Activated CD8-positive, alpha-beta memory T cell treated with anti-CD3 and anti-CD28 coated beads, Interleukin-2, amount 10 ng/mL, durations not matched to agents 7 days and 5 days (primary cell): ENCODE measurements at regions not wholly inside any gene's neighbourhood (a gene's known extent, or its start where the extent isn't known, plus 50 kb on each side); places are given as distances from the start of the nearest gene placed in this dataset.

Experiments
- ATAC-seq: fragments of 150-1000 bp; cut with Tn5 transposase; one replicate; pipeline ENCODE4 v1.10.0; 2021; ENCODE audit warnings: moderate library complexity
- CTCF ChIA-PET: fragments of 350-600 bp; sonication (Branson Sonifier 250); formaldehyde crosslinking; loops from one replicate; lab custom pipeline; 2021; ENCODE audit warnings: antibody characterized with exemption; lab: Charles Lee
- DNase-seq: peaks from one replicate; pipeline ENCODE4 v3.0.0-alpha.2; 2020
- H3K27ac Mint-ChIP-seq: one replicate; pipeline ENCODE4 v1.8.0; 2021; ENCODE audit warnings: mild to moderate bottlenecking, mixed read lengths
- H3K27me3 Mint-ChIP-seq: one replicate; pipeline ENCODE4 v1.8.0; 2021; ENCODE audit warnings: mixed read lengths
- H3K36me3 Mint-ChIP-seq: one replicate; pipeline ENCODE4 v1.8.0; 2021; ENCODE audit warnings: mild to moderate bottlenecking, mixed read lengths
- H3K4me1 Mint-ChIP-seq: one replicate; pipeline ENCODE4 v1.8.0; 2021; ENCODE audit warnings: mixed read lengths
- H3K4me3 Mint-ChIP-seq: one replicate; pipeline ENCODE4 v1.8.0; 2021; ENCODE audit warnings: mild to moderate bottlenecking, moderate library complexity, mixed read lengths
- H3K9me3 Mint-ChIP-seq: one replicate; pipeline ENCODE4 v1.8.0; 2022; ENCODE audit warnings: low read depth, mixed read lengths

GRCh38 chr2:43158259-43158880 lies 68.0 kb downstream of the ZFP36L2 start:
- Mint-ChIP-seq H3K27ac (peak overlapping the region; percentile 95), H3K4me3 (peak overlapping the region; percentile 58), H3K27me3 (no peaks in the 10 kb centered on the region), H3K9me3 (no peaks in the 10 kb centered on the region), H3K36me3 (peaks cover 1% of the 10 kb centered on the region), H3K4me1 (peaks cover 56% of the 10 kb centered on the region)
- CTCF ChIA-PET, result interaction anchor here (0.7 to 1.7 kb wide), 9 partner anchors 10 to 66 kb away, joined by 3 to 8 read pairs (median 4); no protein-coding TSS in a partner anchor
- peak; percentile 65 for ATAC-seq
- DNase-seq, result peak; percentile 84

DNA sequence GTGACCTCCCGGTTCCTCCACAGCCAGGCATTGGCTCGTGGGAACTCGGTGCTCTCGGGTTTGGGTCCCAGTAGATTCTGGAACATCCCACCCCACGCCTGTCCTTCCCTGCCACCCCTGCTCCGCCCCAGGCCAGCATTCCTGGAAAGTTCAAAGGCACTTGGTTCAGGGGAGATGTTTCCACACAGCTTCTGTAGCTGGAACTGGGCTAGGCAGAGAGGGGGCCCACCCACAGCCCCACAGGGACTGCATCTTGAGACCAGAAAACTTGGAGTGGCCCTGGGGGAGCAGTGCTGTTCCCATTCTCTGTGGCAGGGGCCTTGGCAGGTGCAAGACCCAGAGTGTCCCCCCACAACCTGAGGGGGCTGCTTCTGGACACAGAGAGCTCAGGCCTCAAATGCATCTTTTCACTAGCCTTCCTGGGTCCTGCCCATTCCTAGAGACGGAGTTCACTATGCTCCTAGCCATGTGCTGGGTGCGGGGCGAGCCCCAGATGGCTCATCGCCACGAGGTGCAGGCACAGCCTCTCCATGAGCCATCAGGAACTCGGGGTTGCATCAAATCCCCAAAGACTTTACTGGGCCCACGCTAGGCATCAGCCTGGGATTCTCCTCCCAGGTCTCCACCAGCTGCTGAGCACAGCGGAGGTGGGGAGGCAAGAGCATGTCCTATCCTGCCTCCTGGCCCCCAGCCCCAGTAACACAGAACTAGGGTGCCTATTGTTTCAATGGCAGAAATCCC lies 68.7 kb downstream of the ZFP36L2 start:
- Mint-ChIP-seq H3K4me3 (peak overlapping the region; percentile 58), H3K27ac (peak overlapping the region; percentile 95), H3K27me3 (no peaks in the 10 kb centered on the region), H3K9me3 (no peaks in the 10 kb centered on the region), H3K4me1 (peaks cover 58% of the 10 kb centered on the region), H3K36me3 (peaks cover 1% of the 10 kb centered on the region)
- ATAC-seq, result no peak
- DNase-seq, result no peak
- CTCF ChIA-PET, result interaction anchor here (0.7 to 1.7 kb wide), 9 partner anchors 9 to 66 kb away, joined by 3 to 8 read pairs (median 4); no protein-coding TSS in a partner anchor

- Mint-ChIP-seq H3K4me1 (peaks cover 54% of the 10 kb centered on the region), H3K27ac (no peak overlapping the region), H3K27me3 (no peaks in the 10 kb centered on the region), H3K4me3 (no peak overlapping the region), H3K9me3 (no peaks in the 10 kb centered on the region), H3K36me3 (peaks cover 1% of the 10 kb centered on the region)
- ATAC-seq (no peak), DNase-seq (no peak)
- CTCF ChIA-PET, result interaction anchor here (0.7 to 1.6 kb wide), 2 partner anchors 15 to 23 kb away, joined by 3 to 4 read pairs; no protein-coding TSS in a partner anchor
These were observed 70.5 kb downstream of the ZFP36L2 start for GRCh38 chr2:43155851-43156411.

GRCh38 chr2:43154685-43155084 lies 71.7 kb downstream of the ZFP36L2 start:
- CTCF ChIA-PET, result no interaction called here

GRCh38 chr2:43152741-43153647 lies 73.4 kb downstream of the ZFP36L2 start:
- H3K4me3 Mint-ChIP-seq, result no peak overlapping the region
- peaks cover 52% of the 10 kb centered on the region for H3K4me1 Mint-ChIP-seq
- no peaks in the 10 kb centered on the region for H3K27me3 Mint-ChIP-seq
- no peak overlapping the region for H3K27ac Mint-ChIP-seq
- CTCF ChIA-PET, result interaction anchor here (1.7 to 2.2 kb wide), 2 partner anchors 13 to 17 kb away, joined by 7 to 12 read pairs; no protein-coding TSS in a partner anchor
- peaks cover 2% of the 10 kb centered on the region for H3K36me3 Mint-ChIP-seq
- ATAC-seq (no peak), DNase-seq (no peak)
- H3K9me3 Mint-ChIP-seq, result no peaks in the 10 kb centered on the region

More at GRCh38 chr2:43154685-43155084, 71.7 kb downstream of the ZFP36L2 start:
- Mint-ChIP-seq H3K4me3 (no peak overlapping the region), H3K4me1 (peaks cover 53% of the 10 kb centered on the region), H3K36me3 (peaks cover 1% of the 10 kb centered on the region), H3K27ac (no peak overlapping the region), H3K27me3 (no peaks in the 10 kb centered on the region), H3K9me3 (no peaks in the 10 kb centered on the region)
- DNase-seq (no peak), ATAC-seq (no peak)

DNA sequence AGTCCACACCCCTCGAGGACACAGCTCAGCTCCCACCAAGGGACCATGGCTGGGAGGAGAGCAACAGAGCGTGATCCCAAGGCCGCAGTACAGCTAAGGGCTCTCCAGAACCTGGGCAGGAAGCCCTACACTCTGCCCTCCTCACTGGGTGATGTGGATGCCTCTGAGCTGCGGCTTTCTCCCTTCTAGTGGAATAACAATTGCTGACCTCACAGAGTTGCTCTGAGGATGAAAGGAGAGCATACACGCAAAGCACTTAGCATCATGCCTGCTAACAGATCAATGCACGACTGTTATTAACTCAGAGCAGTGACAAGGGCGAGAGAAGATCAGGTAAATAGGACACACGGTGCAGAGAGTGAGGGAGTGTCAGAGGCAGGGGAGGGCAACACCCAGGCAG lies 74.2 kb downstream of the ZFP36L2 start:
- H3K36me3 Mint-ChIP-seq, result peaks cover 2% of the 10 kb centered on the region
- H3K9me3 Mint-ChIP-seq, result no peaks in the 10 kb centered on the region
- peaks cover 50% of the 10 kb centered on the region for H3K4me1 Mint-ChIP-seq
- ATAC-seq (no peak), DNase-seq (no peak)
- CTCF ChIA-PET, result interaction anchor here (1.7 to 2.2 kb wide), 2 partner anchors 12 to 18 kb away, joined by 7 to 12 read pairs; no protein-coding TSS in a partner anchor
- H3K27me3 Mint-ChIP-seq, result no peaks in the 10 kb centered on the region
- H3K4me3 Mint-ChIP-seq, result no peak overlapping the region
- H3K27ac Mint-ChIP-seq, result peak overlapping the region; percentile 6

DNA sequence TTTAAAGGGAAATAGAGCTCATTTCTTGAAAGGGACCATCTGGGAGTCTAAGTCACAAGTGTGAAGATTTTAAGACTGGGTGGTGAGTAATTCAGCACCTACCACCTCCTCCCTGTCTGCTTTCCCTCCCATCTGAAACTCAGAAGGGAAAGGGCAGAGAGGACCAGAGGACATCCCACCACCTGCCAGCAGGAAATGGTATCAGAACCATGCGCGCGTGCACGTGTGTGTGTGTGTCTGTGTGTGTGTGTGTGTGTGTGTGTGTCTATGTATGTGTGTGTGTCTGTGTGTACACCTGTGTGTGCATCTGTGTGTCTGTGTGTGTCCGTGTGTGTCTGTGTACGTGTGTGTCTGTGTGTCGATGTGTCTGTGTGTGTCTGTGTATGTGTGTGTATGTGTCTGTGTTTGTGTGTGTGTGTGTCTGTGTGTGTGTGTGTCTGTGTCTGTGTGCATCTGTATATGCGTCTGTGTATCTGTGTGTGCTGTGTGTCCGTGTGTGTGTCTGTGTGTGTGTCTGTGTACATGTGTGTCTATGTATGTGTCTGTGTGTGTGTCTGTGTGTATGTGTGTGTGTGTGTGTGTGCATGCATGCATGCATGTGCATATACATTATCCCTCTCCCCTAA lies 76.8 kb downstream of the ZFP36L2 start:
- peak overlapping the region; percentile 48 for H3K4me3 Mint-ChIP-seq
- CTCF ChIA-PET, result interaction anchor here (0.8 to 4.4 kb wide), 12 partner anchors 9 to 77 kb away, joined by 3 to 34 read pairs (median 5); partner anchors contain the start of gene ZFP36L2
- ATAC-seq, result peak; percentile 90
- no peaks in the 10 kb centered on the region for H3K27me3 Mint-ChIP-seq
- peak overlapping the region; percentile 82 for H3K27ac Mint-ChIP-seq
- peaks cover 2% of the 10 kb centered on the region for H3K36me3 Mint-ChIP-seq
- no peaks in the 10 kb centered on the region for H3K9me3 Mint-ChIP-seq
- peaks cover 39% of the 10 kb centered on the region for H3K4me1 Mint-ChIP-seq
- DNase-seq, result peak; percentile 79

DNA sequence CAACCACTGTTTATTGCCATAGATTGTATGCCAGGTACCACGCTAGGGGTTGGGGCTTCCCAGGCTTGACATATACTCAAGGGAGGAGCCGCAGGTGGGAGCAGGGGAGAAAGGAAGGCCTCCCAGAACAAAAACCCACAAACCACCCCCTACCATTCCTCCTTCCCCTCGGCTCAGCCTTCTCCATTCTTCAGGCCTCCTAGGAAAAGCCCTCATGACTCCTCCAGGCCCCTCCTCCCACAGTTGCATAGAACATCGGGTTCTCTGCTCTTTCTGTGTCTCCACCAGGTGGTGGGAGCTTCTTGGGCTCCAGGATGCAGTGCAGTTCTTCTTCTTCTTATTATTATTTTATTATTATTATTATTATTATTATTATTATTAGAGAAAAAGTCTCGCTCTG lies 80.3 kb downstream of the ZFP36L2 start:
- no peak overlapping the region for H3K4me3 Mint-ChIP-seq
- no peaks in the 10 kb centered on the region for H3K9me3 Mint-ChIP-seq
- no peaks in the 10 kb centered on the region for H3K27me3 Mint-ChIP-seq
- H3K27ac Mint-ChIP-seq, result no peak overlapping the region
- DNase-seq, result no peak
- peaks cover 4% of the 10 kb centered on the region for H3K36me3 Mint-ChIP-seq
- peaks cover 42% of the 10 kb centered on the region for H3K4me1 Mint-ChIP-seq
- no peak for ATAC-seq
- CTCF ChIA-PET, result interaction anchor here (4.4 kb wide), 1 partner anchor 12 kb away, joined by 34 read pairs; no protein-coding TSS in a partner anchor

DNA sequence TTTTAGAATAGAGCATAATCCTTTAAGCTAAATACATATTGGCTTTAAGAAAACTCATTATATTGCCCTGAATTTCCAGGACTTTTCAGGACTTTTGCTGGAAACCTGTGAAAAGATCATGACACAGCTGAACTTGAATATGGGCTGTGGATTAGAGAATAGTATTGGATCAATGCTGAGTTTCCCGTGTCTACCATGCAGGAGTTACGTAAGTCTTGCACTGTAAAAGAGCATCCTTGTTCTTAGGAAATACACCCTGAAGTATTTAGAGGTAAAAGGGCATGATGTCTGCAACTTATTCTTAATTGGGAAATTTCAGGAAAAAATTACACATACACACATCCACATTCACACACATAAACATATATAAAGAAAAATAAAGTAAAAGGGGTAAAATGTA lies 82.1 kb downstream of the ZFP36L2 start:
- no peak overlapping the region for H3K27ac Mint-ChIP-seq

DNA sequence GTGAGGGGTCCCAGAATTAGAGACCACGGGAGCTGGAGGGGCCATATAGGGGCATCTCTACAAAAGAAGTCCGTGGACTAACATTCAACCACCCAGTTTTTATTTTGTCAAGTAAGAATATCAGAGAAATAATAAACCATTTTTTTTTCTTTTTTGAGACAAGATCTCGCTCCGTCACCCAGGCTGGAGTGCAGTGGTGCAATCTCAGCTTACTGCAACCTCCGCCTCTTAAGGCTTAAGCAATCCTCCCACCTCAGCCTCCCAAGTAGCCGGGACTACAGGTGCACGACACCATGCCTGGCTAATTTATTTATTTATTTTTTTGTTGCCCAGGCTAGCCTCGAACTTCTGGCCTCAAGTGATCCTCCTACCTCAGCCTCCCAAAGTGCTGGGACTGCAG lies 82.7 kb downstream of the ZFP36L2 start:
- peaks cover 9% of the 10 kb centered on the region for H3K36me3 Mint-ChIP-seq
- CTCF ChIA-PET, result interaction anchor here (0.8 to 2.2 kb wide), 6 partner anchors 14 to 83 kb away, joined by 3 to 11 read pairs (median 6); partner anchors contain the start of gene ZFP36L2
- H3K27me3 Mint-ChIP-seq, result no peaks in the 10 kb centered on the region
- no peak for ATAC-seq
- H3K27ac Mint-ChIP-seq, result no peak overlapping the region
- no peak for DNase-seq
- peaks cover 42% of the 10 kb centered on the region for H3K4me1 Mint-ChIP-seq
- no peaks in the 10 kb centered on the region for H3K9me3 Mint-ChIP-seq
- no peak overlapping the region for H3K4me3 Mint-ChIP-seq

More for the DNA sequence above, 82.1 kb downstream of the ZFP36L2 start:
- ATAC-seq, result no peak
- peaks cover 9% of the 10 kb centered on the region for H3K36me3 Mint-ChIP-seq
- CTCF ChIA-PET, result interaction anchor here (2.2 kb wide), 2 partner anchors 30 to 83 kb away, joined by 5 to 11 read pairs; partner anchors contain the start of gene ZFP36L2
- no peaks in the 10 kb centered on the region for H3K9me3 Mint-ChIP-seq
- no peak for DNase-seq
- peaks cover 44% of the 10 kb centered on the region for H3K4me1 Mint-ChIP-seq
- H3K4me3 Mint-ChIP-seq, result no peak overlapping the region
- H3K27me3 Mint-ChIP-seq, result no peaks in the 10 kb centered on the region

GRCh38 chr2:43142921-43143438 lies 83.4 kb downstream of the ZFP36L2 start:
- Mint-ChIP-seq H3K27me3 (no peaks in the 10 kb centered on the region), H3K4me1 (peaks cover 43% of the 10 kb centered on the region), H3K4me3 (peak overlapping the region; percentile 70), H3K9me3 (no peaks in the 10 kb centered on the region), H3K36me3 (peaks cover 9% of the 10 kb centered on the region), H3K27ac (peak overlapping the region; percentile 64)
- DNase-seq, result peak; percentile 75
- peak; percentile 70 for ATAC-seq
- CTCF ChIA-PET, result interaction anchor here (0.8 to 2.2 kb wide), 6 partner anchors 15 to 84 kb away, joined by 3 to 11 read pairs (median 6); partner anchors contain the start of gene ZFP36L2
